ENCODE measurements at regions not wholly inside any gene's neighbourhood (a gene's known extent, or its start where the extent isn't known, plus 50 kb on each side); places are given as distances from the start of the nearest gene placed in this dataset.

DNA sequence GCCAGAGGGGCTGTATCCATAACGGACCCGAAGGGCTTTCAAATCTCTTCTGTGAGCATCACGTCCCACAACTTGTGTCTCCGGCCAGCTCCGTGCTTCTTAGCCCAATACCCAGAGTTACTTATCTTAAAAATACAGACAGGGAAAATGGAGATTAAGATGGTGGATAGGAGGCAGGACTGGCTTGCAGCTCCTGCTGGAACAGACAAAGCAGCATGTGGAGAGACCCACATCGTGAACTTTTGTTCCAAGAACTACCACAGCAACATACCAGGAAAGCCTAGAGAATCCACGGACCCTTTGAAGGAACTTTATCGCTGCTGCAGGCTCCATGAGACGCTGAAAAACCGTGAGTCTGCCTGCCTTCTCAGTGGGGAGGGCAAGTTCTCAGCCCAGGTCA, 113.7 kb downstream of the RNASET2 start:
- DNase-seq (ENCODE audit: low read depth in 2 of 2) = no peak

DNA sequence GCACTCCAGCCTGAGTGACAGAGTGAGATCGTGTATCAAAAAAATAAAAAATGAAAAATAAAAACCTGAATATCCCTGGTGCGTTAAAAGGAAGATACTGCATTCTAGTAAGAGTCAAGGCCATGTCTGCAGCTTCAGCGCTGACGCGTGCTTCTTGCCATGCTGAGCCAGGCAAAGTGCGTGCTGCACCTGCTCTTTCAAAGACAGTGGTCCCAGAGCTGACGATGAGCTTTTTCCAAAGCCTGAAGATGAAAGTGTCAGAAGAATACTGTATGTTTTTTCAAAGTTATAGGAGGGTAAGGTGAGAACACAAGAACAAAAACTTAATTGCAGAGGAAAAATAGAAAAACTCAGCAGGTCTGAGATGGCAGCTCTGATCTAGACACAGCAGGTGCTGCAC, 115.1 kb downstream of the RNASET2 start:
- DNase-seq (ENCODE audit: low read depth in 2 of 2) = no peak

- no peak for DNase-seq (ENCODE audit: low read depth in 2 of 2)
Observed at GRCh38 chr6:166839569-166839968, 116.8 kb downstream of the RNASET2 start.

- no peak for DNase-seq (ENCODE audit: low read depth in 2 of 2)
Observed at GRCh38 chr6:166838987-166839386, 117.4 kb downstream of the RNASET2 start.

GRCh38 chr6:166836785-166837718, 119.3 kb downstream of the RNASET2 start:
- no peak for DNase-seq (ENCODE audit: low read depth in 2 of 2)

DNA sequence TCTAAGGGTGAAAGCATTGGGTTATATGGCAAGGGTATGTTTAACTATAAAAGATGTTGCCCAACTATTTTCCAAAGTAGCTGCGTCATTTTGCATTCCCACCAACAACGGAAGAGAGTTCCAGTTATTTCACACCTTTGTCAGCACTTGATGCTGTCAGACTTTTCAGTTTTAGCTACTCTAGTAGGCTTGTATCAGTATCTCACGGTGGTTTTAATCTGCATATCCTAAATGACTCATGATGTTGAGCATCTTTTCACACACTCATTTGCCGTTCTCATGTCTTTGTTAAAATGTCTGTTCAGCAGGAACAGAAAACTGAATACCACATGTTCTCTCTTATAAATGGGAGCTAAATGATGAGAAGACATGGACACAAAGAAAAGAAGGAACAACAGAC, 122.3 kb downstream of the RNASET2 start:
- no peak for DNase-seq (ENCODE audit: low read depth in 2 of 2)

- DNase-seq (ENCODE audit: low read depth in 2 of 2) = no peak
Observed at GRCh38 chr6:166830891-166831363, 125.4 kb downstream of the RNASET2 start.

- no peak for DNase-seq (ENCODE audit: low read depth in 2 of 2)
Observed at GRCh38 chr6:166830185-166830890, 126.0 kb downstream of the RNASET2 start.

DNA sequence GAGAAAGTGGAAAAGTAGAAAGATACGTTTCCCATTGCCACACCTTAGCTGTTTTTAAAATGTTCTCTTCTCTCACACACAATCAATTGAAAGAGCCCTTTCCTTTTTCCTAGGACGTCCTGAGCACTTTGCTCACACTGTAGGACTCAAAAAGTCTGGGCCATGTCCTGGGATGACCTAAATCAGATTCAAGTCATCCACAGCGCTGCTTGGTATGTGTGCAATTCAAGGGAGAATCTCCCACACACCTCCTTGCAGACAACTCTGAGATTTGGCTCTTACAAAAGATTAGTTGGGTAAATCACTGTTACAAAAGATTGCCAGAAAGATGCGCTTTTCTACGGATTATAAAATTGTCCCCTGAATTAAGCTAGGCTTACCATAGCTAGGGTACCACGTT, 130.1 kb downstream of the RNASET2 start:
- no peak for DNase-seq (ENCODE audit: low read depth in 2 of 2)

GRCh38 chr6:166825553-166826145, 130.7 kb downstream of the RNASET2 start:
- DNase-seq (ENCODE audit: low read depth in 2 of 2) = no peak

DNA sequence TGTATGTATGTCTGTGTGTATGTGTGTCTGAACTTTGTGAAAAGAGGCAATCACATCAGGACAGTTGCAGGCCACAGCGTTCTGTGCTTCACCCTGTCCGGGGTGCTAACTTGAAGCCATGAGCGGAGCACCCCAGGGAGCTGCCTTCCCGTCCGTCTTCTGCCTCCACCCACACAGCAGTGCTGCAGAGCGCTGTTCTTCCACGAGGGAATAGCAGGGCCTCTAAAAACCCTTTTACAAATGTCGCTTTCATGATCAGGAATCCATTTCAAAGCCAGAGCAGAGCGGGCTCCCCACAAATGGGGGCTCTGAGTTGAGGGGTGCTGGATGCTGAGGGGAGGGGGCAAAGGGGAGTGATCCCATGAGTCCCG, 131.5 kb downstream of the RNASET2 start:
- DNase-seq (ENCODE audit: low read depth in 2 of 2) = no peak

DNA sequence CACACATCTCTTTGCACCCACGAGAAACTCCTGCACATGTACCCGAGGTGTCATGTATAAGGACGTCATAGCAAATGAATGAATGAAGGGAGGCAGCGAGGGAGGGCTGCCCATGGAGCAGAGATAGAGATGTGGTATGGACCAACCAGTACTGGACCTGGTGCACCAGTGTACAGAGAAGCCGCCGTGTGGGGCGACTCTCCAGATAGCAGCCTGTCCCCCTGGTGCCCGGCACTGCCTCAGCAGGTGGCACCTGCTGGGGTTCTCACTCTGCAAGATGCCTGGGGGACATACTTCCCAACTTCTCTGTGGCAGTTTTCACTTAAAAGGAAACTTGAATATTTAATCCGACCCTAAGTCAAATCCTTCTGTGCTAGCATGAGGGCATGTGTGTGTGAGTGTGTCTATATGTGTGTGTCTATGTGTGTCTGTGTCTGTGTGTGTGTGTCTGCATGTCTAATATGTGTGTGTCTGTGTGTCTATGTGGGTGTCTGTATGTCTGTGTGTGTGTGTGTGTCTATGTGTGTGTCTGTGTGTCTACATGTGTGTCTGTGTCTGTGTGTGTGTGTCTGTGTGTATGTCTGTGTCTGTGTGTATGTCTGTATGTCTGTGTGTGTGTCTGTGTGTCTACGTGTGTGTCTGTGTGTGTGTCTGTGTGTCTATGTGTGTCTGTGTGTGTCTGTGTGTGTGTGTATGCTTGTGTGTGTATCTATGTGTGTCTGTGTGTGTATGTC, 132.0 kb downstream of the RNASET2 start:
- no peak for DNase-seq (ENCODE audit: low read depth in 2 of 2)

DNA sequence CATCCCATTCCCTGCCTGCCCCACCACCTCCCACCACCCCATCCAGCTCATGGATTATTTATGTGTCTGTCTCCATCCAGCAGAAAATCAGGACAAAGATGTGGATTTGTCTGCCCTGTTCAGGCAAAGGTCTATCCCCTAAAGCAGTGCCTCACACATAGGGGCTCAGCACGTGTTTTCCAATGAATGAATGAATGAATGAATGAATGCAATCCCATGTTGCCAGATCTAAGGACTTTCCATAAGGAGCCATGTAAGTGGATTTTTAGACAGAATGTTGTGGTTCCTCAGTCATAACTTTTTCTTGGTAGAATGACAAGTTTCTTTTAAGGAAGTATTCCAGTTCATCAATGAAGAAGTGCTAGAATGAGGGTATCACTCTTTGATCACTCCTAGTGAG, 133.7 kb downstream of the RNASET2 start:
- no peak for DNase-seq (ENCODE audit: low read depth in 2 of 2)

DNA sequence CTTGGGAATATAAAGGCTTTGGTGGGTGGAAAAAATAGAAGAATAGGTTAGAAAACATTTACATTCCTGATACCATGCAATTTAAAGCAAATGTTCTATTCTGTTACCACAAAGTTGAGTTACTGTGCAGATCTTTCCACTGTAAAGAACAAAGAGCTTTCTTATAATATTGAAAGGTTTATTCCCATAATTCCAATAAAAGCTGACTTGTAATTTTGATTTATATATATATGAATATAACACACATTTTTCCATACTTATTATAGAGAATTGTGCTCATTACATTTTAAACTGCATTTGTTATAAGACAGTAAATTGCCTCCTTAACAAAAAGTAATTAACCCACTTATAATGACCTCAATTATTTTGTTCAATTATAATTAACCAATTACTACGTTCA, 135.9 kb downstream of the RNASET2 start:
- no peak for DNase-seq (ENCODE audit: low read depth in 2 of 2)

- no peak for DNase-seq (ENCODE audit: low read depth in 2 of 2)
Observed at GRCh38 chr6:166820070-166820469, 136.3 kb downstream of the RNASET2 start.

DNA sequence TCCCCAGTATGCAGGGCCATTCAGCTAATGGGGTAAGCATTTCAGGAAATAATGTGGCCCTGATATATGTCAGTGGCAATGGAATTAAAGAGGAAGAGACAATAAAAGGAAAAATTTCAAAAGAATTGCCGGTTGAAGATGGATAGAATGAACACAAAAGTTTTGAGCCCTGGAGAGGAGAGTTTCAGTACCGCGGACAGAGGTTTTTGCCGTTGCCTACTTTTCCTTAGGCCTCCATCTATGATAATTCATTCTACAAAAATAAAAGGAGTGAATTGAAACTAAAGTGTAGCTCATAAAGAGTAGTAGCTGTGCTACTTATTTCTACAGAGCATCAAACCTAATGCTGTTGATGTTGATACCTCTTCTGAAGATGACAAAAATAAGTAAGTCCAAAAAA, 140.7 kb downstream of the RNASET2 start:
- DNase-seq (ENCODE audit: low read depth in 2 of 2) = no peak

DNA sequence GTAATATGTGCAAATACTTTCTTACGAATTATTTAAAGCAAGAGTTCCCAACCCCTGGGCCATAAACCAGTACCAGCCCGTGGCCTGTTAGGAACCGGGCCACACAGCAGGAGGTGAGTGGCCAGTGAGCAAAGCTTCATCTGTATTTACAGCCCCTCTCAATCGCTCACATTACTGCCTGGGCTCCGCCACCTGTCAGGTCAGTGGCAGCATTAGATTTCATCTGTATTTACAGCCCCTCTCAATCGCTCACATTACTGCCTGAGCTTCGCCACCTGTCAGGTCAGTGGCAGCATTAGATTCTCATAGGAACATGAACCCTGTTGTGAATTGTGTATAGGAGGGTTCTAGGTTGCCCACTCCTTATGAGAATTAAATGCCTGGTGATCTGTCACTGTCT, 142.0 kb downstream of the RNASET2 start:
- no peak for DNase-seq (ENCODE audit: low read depth in 2 of 2)

GRCh38 chr6:166813461-166813860, 142.9 kb downstream of the RNASET2 start:
- no peak for DNase-seq (ENCODE audit: low read depth in 2 of 2)

DNA sequence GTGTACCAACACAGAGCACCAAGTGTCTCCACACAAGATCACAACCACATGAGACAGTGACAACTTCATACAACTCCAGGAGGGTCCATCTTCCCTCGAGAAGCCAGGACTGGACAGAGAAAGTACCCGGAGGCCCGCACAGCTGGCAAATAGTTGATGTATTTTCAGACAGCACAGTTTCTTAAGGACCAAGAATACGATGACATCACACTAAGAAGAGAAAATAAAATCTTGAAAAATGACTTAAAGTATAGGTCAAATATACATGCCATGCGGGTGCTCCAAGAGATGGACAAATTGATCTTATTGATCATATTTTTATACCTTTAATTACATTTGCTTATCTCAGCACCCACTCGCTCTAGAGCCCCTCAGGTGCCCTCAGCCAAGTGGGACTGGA, 145.5 kb downstream of the RNASET2 start:
- no peak for DNase-seq (ENCODE audit: low read depth in 2 of 2)

- DNase-seq (ENCODE audit: low read depth in 2 of 2) = no peak
Observed at GRCh38 chr6:166809721-166810120, 146.6 kb downstream of the RNASET2 start.

GRCh38 chr6:166806962-166807757, 149.2 kb downstream of the RNASET2 start:
- DNase-seq (ENCODE audit: low read depth in 2 of 2) = no peak

Measured in stimulated activated CD4-positive, alpha-beta T cell treated with anti-CD3 and anti-CD28 coated beads, Interleukin-1b, Interleukin-23, amount 100 ng/mL, for 1 hour (primary cell).